Muscle layer of colon (tissue), 2 donors: ENCODE measurements at regions not wholly inside any gene's neighbourhood (a gene's known extent, or its start where the extent isn't known, plus 50 kb on each side); places are given as distances from the start of the nearest gene placed in this dataset.

Experiments used
- H3K27ac ChIP-seq: one replicate; pipeline ENCODE4 v1.7.0; 2013; ENCODE audit warnings: low read depth, mild to moderate bottlenecking, low read length, moderate library complexity
- H3K27me3 ChIP-seq, 2 donors: one replicate each; pipeline ENCODE4 v1.7.0; 2013; ENCODE audit warnings: low read length in 2 of 2, mild to moderate bottlenecking in 2 of 2; ENCODE audit not compliant: insufficient read depth in 2 of 2, control insufficient read depth in 1 of 2
- H3K36me3 ChIP-seq: one replicate; pipeline ENCODE4 v1.7.0; 2013; ENCODE audit warnings: mild to moderate bottlenecking, low read length; ENCODE audit not compliant: insufficient read depth
- H3K4me1 ChIP-seq: one replicate; pipeline ENCODE4 v1.7.0; 2013; ENCODE audit warnings: mild to moderate bottlenecking, low read length; ENCODE audit not compliant: insufficient read depth
- H3K4me3 ChIP-seq, 2 donors: one replicate each; pipeline ENCODE4 v1.7.0; 2013; ENCODE audit warnings: low read length in 2 of 2, low read depth in 1 of 2, mild to moderate bottlenecking in 1 of 2, moderate library complexity in 1 of 2
- H3K9ac ChIP-seq: one replicate; pipeline ENCODE4 v1.7.0; 2013; ENCODE audit warnings: low read length
- H3K9me3 ChIP-seq: one replicate; pipeline ENCODE4 v1.7.0; 2013; ENCODE audit warnings: mild to moderate bottlenecking, low read length
- donor health status: abdominal sarcoma.
- donor health status: Adenocarcinoma of cecum.

GRCh38 chr11:97955595-97955994 lies 1065.2 kb upstream of the CNTN5 start:
- no peak overlapping the region for H3K9ac ChIP-seq
- H3K4me1 ChIP-seq = no peaks in the 10 kb centered on the region
- no peak overlapping the region for H3K27ac ChIP-seq
- no peaks in the 10 kb centered on the region for H3K9me3 ChIP-seq
- no peaks in the 10 kb centered on the region for H3K27me3 ChIP-seq
- no peak overlapping the region for H3K4me3 ChIP-seq
- H3K36me3 ChIP-seq = no peaks in the 10 kb centered on the region

GRCh38 chr11:97956904-97957303 lies 1063.8 kb upstream of the CNTN5 start:
- Histone ChIP-seq H3K4me3 (no peak overlapping the region), H3K4me1 (no peaks in the 10 kb centered on the region), H3K27ac (no peak overlapping the region), H3K36me3 (no peaks in the 10 kb centered on the region), H3K27me3 (no peaks in the 10 kb centered on the region), H3K9ac (no peak overlapping the region), H3K9me3 (no peaks in the 10 kb centered on the region)

- H3K36me3 ChIP-seq = no peaks in the 10 kb centered on the region
- H3K27ac ChIP-seq = no peak overlapping the region
- no peak overlapping the region for H3K4me3 ChIP-seq
- H3K27me3 ChIP-seq = no peaks in the 10 kb centered on the region
- no peaks in the 10 kb centered on the region for H3K4me1 ChIP-seq
- H3K9ac ChIP-seq = no peak overlapping the region
- H3K9me3 ChIP-seq = no peaks in the 10 kb centered on the region
Measured at GRCh38 chr11:97961431-97961830, 1059.3 kb upstream of the CNTN5 start.

- Histone ChIP-seq H3K4me3 (no peak overlapping the region), H3K9me3 (no peaks in the 10 kb centered on the region), H3K4me1 (no peaks in the 10 kb centered on the region), H3K9ac (no peak overlapping the region), H3K27me3 (no peaks in the 10 kb centered on the region), H3K36me3 (no peaks in the 10 kb centered on the region), H3K27ac (no peak overlapping the region)
Measured at GRCh38 chr11:97962758-97963157, 1058.0 kb upstream of the CNTN5 start.

- Histone ChIP-seq H3K4me3 (no peak overlapping the region), H3K9me3 (no peaks in the 10 kb centered on the region), H3K27me3 (no peaks in the 10 kb centered on the region), H3K36me3 (no peaks in the 10 kb centered on the region), H3K4me1 (no peaks in the 10 kb centered on the region), H3K27ac (no peak overlapping the region), H3K9ac (no peak overlapping the region)
Measured at GRCh38 chr11:97963528-97964331, 1057.0 kb upstream of the CNTN5 start.

- Histone ChIP-seq H3K9me3 (no peaks in the 10 kb centered on the region), H3K27ac (no peak overlapping the region), H3K4me1 (no peaks in the 10 kb centered on the region), H3K9ac (no peak overlapping the region), H3K27me3 (no peaks in the 10 kb centered on the region), H3K4me3 (no peak overlapping the region), H3K36me3 (no peaks in the 10 kb centered on the region)
Measured at GRCh38 chr11:97964332-97965004, 1056.3 kb upstream of the CNTN5 start.

- H3K4me3 ChIP-seq = no peak overlapping the region
- no peak overlapping the region for H3K9ac ChIP-seq
- no peaks in the 10 kb centered on the region for H3K9me3 ChIP-seq
- no peaks in the 10 kb centered on the region for H3K4me1 ChIP-seq
- no peaks in the 10 kb centered on the region for H3K36me3 ChIP-seq
- H3K27me3 ChIP-seq = no peaks in the 10 kb centered on the region
- no peak overlapping the region for H3K27ac ChIP-seq
Measured at GRCh38 chr11:97965849-97966646, 1054.7 kb upstream of the CNTN5 start.

GRCh38 chr11:97966901-97967300 lies 1053.8 kb upstream of the CNTN5 start:
- Histone ChIP-seq H3K36me3 (no peaks in the 10 kb centered on the region), H3K27me3 (no peaks in the 10 kb centered on the region), H3K27ac (no peak overlapping the region), H3K4me3 (no peak overlapping the region), H3K4me1 (no peaks in the 10 kb centered on the region), H3K9ac (no peak overlapping the region), H3K9me3 (no peaks in the 10 kb centered on the region)

- H3K4me3 ChIP-seq = no peak overlapping the region
- no peaks in the 10 kb centered on the region for H3K9me3 ChIP-seq
- no peaks in the 10 kb centered on the region for H3K27me3 ChIP-seq
- H3K36me3 ChIP-seq = no peaks in the 10 kb centered on the region
- no peak overlapping the region for H3K9ac ChIP-seq
- H3K27ac ChIP-seq = no peak overlapping the region
- no peaks in the 10 kb centered on the region for H3K4me1 ChIP-seq
Measured at GRCh38 chr11:97968071-97968470, 1052.7 kb upstream of the CNTN5 start.

- Histone ChIP-seq H3K36me3 (no peaks in the 10 kb centered on the region), H3K4me3 (no peak overlapping the region), H3K9me3 (no peaks in the 10 kb centered on the region), H3K9ac (no peak overlapping the region), H3K27me3 (no peaks in the 10 kb centered on the region), H3K27ac (no peak overlapping the region), H3K4me1 (no peaks in the 10 kb centered on the region)
Measured at GRCh38 chr11:97972731-97973130, 1048.0 kb upstream of the CNTN5 start.

GRCh38 chr11:97973352-97973857 lies 1047.3 kb upstream of the CNTN5 start:
- no peak overlapping the region for H3K4me3 ChIP-seq
- H3K27me3 ChIP-seq = no peaks in the 10 kb centered on the region
- H3K36me3 ChIP-seq = no peaks in the 10 kb centered on the region
- H3K4me1 ChIP-seq = no peaks in the 10 kb centered on the region
- H3K9ac ChIP-seq = no peak overlapping the region
- no peak overlapping the region for H3K27ac ChIP-seq
- H3K9me3 ChIP-seq = no peaks in the 10 kb centered on the region
